ENCODE measurements at regions not wholly inside any gene's neighbourhood (a gene's known extent, or its start where the extent isn't known, plus 50 kb on each side); places are given as distances from the start of the nearest gene placed in this dataset.

DNA sequence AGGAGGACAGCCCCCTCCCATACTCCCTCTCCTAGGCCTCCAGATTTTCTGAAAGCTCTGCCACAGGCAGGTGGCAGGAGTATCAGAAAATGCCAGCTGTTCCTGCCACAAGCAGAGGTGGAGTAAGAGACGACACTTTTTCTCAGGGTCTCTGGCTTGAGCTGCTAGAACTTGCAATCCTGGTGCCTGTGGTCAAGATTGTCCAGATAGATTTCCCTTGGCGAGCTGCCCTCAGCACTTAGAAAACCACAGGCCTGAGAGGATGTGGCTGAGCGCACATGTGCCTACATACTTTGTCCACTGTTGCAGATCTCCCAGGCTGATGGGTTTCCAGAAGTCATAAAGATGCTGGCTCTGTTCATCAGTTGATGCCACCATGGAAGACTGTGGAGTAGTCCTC lies 65.7 kb upstream of the NAV2 start:
- TF ChIP-seq GABPA (IDR thresholded peaks at IDR 0.05; ENCODE audit: low read depth) (no peak), REST (IDR thresholded peaks at IDR 0.05; ENCODE audit: insufficient replicate concordance, low read depth) (no peak), POLR2AphosphoS5 (IDR thresholded peaks at IDR 0.05; ENCODE audit: low read depth) (no peak)
- TF ChIP-seq, protein P1, sequence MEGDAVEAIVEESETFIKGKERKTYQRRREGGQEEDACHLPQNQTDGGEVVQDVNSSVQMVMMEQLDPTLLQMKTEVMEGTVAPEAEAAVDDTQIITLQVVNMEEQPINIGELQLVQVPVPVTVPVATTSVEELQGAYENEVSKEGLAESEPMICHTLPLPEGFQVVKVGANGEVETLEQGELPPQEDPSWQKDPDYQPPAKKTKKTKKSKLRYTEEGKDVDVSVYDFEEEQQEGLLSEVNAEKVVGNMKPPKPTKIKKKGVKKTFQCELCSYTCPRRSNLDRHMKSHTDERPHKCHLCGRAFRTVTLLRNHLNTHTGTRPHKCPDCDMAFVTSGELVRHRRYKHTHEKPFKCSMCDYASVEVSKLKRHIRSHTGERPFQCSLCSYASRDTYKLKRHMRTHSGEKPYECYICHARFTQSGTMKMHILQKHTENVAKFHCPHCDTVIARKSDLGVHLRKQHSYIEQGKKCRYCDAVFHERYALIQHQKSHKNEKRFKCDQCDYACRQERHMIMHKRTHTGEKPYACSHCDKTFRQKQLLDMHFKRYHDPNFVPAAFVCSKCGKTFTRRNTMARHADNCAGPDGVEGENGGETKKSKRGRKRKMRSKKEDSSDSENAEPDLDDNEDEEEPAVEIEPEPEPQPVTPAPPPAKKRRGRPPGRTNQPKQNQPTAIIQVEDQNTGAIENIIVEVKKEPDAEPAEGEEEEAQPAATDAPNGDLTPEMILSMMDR (IDR thresholded peaks at IDR 0.05; ENCODE audit: insufficient read depth, low read length): no peak

Data from HL-60 (cell line).